Stimulated activated CD8-positive, alpha-beta memory T cell treated with anti-CD3 and anti-CD28 coated beads, Interleukin-15, amount 100 ng/mL, for 1 hour (primary cell): ENCODE measurements at regions not wholly inside any gene's neighbourhood (a gene's known extent, or its start where the extent isn't known, plus 50 kb on each side); places are given as distances from the start of the nearest gene placed in this dataset.

Experiments
- DNase-seq: peaks from one replicate; pipeline ENCODE4 v3.0.0-alpha.2; 2020; ENCODE audit warnings: low read depth

- no peak for DNase-seq
These were observed 1138.2 kb upstream of the TMEFF2 start for GRCh38 chr2:193332941-193333340.

GRCh38 chr2:193331676-193332075 lies 1136.9 kb upstream of the TMEFF2 start:
- no peak for DNase-seq

GRCh38 chr2:193326296-193326695 lies 1131.6 kb upstream of the TMEFF2 start:
- no peak for DNase-seq

GRCh38 chr2:193315428-193316091 lies 1120.8 kb upstream of the TMEFF2 start:
- no peak for DNase-seq

- no peak for DNase-seq
These were observed 1108.7 kb upstream of the TMEFF2 start for GRCh38 chr2:193303464-193303863.

- DNase-seq: no peak
These were observed 1099.6 kb upstream of the TMEFF2 start for GRCh38 chr2:193294371-193294770.

GRCh38 chr2:193279361-193279760 lies 1084.6 kb upstream of the TMEFF2 start:
- DNase-seq: no peak

GRCh38 chr2:193276988-193277387 lies 1082.3 kb upstream of the TMEFF2 start:
- no peak for DNase-seq

- DNase-seq: no peak
These were observed 1081.8 kb upstream of the TMEFF2 start for GRCh38 chr2:193276560-193276959.

GRCh38 chr2:193276069-193276468 lies 1081.3 kb upstream of the TMEFF2 start:
- DNase-seq: no peak

GRCh38 chr2:193272011-193272410 lies 1077.3 kb upstream of the TMEFF2 start:
- no peak for DNase-seq

- no peak for DNase-seq
These were observed 1076.1 kb upstream of the TMEFF2 start for GRCh38 chr2:193270816-193271215.

- no peak for DNase-seq
These were observed 1072.8 kb upstream of the TMEFF2 start for GRCh38 chr2:193267496-193268002.

- DNase-seq: no peak
These were observed 1058.3 kb upstream of the TMEFF2 start for GRCh38 chr2:193253014-193253530.

- no peak for DNase-seq
These were observed 1057.2 kb upstream of the TMEFF2 start for GRCh38 chr2:193251909-193252308.

- DNase-seq: no peak
These were observed 1055.7 kb upstream of the TMEFF2 start for GRCh38 chr2:193250389-193250788.

GRCh38 chr2:193240752-193241151 lies 1046.0 kb upstream of the TMEFF2 start:
- DNase-seq: no peak

GRCh38 chr2:193231634-193232033 lies 1036.9 kb upstream of the TMEFF2 start:
- DNase-seq: no peak

- no peak for DNase-seq
These were observed 1033.5 kb upstream of the TMEFF2 start for GRCh38 chr2:193228276-193228675.

- no peak for DNase-seq
These were observed 1027.7 kb upstream of the TMEFF2 start for GRCh38 chr2:193222454-193222853.

GRCh38 chr2:193219413-193219812 lies 1024.7 kb upstream of the TMEFF2 start:
- DNase-seq: no peak

GRCh38 chr2:193201583-193201982 lies 1006.9 kb upstream of the TMEFF2 start:
- no peak for DNase-seq

GRCh38 chr2:193199322-193199721 lies 1004.6 kb upstream of the TMEFF2 start:
- no peak for DNase-seq

GRCh38 chr2:193187816-193188215 lies 993.1 kb upstream of the TMEFF2 start:
- DNase-seq: no peak
